CD4-positive, alpha-beta T cell treated with Interferon gamma for 1 hour (primary cell): ENCODE measurements at regions not wholly inside any gene's neighbourhood (a gene's known extent, or its start where the extent isn't known, plus 50 kb on each side); places are given as distances from the start of the nearest gene placed in this dataset.
"Not testable (repeated sequence)": the region's sequence is repeated elsewhere in the genome, so short reads cannot be mapped to it uniquely, and the experiment has no call there.

Experiments
- DNase-seq: peaks from one replicate; pipeline ENCODE4 v3.0.0-alpha.2; 2020

GRCh38 chr11:105429096-105429910 is 180.6 kb upstream of the GRIA4 start:
- DNase-seq: no peak

GRCh38 chr11:105407101-105407500 is 202.8 kb upstream of the GRIA4 start:
- no peak for DNase-seq

GRCh38 chr11:105401269-105401809 is 208.5 kb upstream of the GRIA4 start:
- no peak for DNase-seq

- DNase-seq: no peak
Observed at GRCh38 chr11:105399511-105399910, 210.4 kb upstream of the GRIA4 start.

GRCh38 chr11:105398636-105399035 is 211.2 kb upstream of the GRIA4 start:
- DNase-seq: no peak

GRCh38 chr11:105393326-105393725 is 216.5 kb upstream of the GRIA4 start:
- no peak for DNase-seq

- DNase-seq: no peak
Observed at GRCh38 chr11:105392556-105392955, 217.3 kb upstream of the GRIA4 start.

- DNase-seq: no peak
Observed at GRCh38 chr11:105389952-105390351, 219.9 kb upstream of the GRIA4 start.

GRCh38 chr11:105388006-105388405 is 221.9 kb upstream of the GRIA4 start:
- no peak for DNase-seq

GRCh38 chr11:105381941-105382340 is 227.9 kb upstream of the GRIA4 start:
- no peak for DNase-seq

- no peak for DNase-seq
Observed at GRCh38 chr11:105377870-105378269, 232.0 kb upstream of the GRIA4 start.

GRCh38 chr11:105372206-105372605 is 232.6 kb upstream of the CARD18 start:
- DNase-seq: no peak

- no peak for DNase-seq
Observed at GRCh38 chr11:105371311-105371710, 231.7 kb upstream of the CARD18 start.

- no peak for DNase-seq
Observed at GRCh38 chr11:105368711-105369110, 229.1 kb upstream of the CARD18 start.

GRCh38 chr11:105367129-105367528 is 227.6 kb upstream of the CARD18 start:
- DNase-seq: no peak

GRCh38 chr11:105361651-105362050 is 222.1 kb upstream of the CARD18 start:
- DNase-seq: no peak

- DNase-seq: no peak
Observed at GRCh38 chr11:105357764-105358163, 218.2 kb upstream of the CARD18 start.

GRCh38 chr11:105357146-105357545 is 217.6 kb upstream of the CARD18 start:
- DNase-seq: no peak

- DNase-seq: not testable (repeated sequence)
Observed at GRCh38 chr11:105349867-105350266, 210.3 kb upstream of the CARD18 start.

- DNase-seq: no peak
Observed at GRCh38 chr11:105344938-105345337, 205.4 kb upstream of the CARD18 start.

GRCh38 chr11:105334025-105334714 is 194.6 kb upstream of the CARD18 start:
- DNase-seq: no peak

- DNase-seq: no peak
Observed at GRCh38 chr11:105333153-105333552, 193.6 kb upstream of the CARD18 start.

GRCh38 chr11:105332171-105332570 is 192.6 kb upstream of the CARD18 start:
- DNase-seq: no peak

GRCh38 chr11:105328061-105328460 is 188.5 kb upstream of the CARD18 start:
- no peak for DNase-seq
